NOMO-1 treated with DMSO at 0.1 percent for 48 hours (cell line): ENCODE measurements at regions not wholly inside any gene's neighbourhood (a gene's known extent, or its start where the extent isn't known, plus 50 kb on each side); places are given as distances from the start of the nearest gene placed in this dataset.

ENCODE experiments used
- DNase-seq: peaks from one replicate; lab custom pipeline; 2025; ENCODE audit not compliant: unreplicated experiment; lab: John Stamatoyannopoulos, UW

DNA sequence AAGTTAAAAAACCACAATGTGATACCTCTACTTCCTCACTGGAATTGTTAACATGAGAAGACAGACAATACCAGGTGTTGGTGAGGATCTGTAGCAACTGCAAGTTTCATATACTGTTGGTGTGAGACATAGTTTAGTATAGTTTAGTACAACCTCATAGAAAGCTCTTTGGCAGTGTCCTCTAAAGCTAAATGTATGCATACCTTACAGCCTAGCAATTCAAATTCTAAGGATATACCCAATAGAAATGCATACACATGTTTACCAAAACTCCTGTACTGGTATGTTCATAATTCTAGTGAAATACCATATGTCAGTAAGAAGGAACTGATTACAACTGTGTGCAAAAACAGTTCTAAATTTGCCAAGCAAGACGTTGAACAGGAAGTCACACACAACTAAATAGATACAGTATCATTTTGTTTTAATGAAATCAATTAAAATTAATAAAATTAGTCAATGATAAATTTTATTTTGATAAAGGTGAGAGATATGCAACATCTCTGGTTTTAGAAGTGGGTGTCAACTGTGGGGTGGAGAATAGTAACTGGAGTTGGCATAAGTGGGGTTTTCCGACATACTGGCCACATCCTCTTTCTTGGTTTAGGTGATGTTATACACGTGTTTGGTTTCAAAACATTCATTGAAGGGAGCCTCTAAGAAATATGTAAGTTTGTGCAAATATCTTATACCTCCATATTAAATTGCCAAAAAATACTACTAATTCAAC lies 450.7 kb downstream of the PTPRC start:
- DNase-seq: peak; percentile 83

DNA sequence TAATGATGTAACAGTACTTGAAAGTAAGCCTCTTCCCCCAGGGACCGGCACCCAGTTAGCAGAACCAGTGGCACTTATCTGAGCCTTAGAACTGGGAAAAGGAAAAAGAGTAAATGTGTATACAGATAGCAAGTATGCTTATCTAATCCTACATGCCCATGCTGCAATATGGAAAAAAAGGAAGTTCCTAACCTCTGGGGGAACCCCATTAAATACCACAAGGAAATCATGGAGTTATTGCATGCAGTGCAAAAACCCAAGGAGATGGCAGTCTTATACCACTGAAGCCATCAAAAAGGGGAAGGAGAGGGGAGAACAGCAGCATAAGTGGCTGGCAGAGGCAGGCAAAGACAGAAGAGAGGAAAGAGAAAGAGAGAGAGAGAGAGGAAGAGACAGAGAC lies 456.8 kb downstream of the PTPRC start:
- peak; percentile 50 for DNase-seq

DNA sequence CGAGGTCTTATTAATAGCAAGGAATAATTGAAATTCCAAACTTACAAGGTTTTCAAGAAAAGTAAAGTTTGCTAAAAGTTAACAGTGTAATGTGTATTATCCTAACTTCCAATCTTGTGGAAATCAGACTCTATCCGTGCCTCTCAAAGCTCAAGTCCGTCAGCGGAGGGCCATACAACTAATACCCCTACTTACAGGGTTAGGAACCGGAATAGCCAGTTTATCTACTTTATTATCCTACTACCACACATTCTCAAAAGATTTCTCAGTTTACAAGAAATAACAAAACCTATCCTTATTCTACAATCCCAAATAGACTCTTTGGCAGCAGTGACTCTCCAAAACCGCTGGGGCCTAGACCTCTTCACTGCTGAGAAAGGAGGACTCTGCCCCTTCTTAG lies 457.8 kb downstream of the PTPRC start:
- DNase-seq: no peak

DNA sequence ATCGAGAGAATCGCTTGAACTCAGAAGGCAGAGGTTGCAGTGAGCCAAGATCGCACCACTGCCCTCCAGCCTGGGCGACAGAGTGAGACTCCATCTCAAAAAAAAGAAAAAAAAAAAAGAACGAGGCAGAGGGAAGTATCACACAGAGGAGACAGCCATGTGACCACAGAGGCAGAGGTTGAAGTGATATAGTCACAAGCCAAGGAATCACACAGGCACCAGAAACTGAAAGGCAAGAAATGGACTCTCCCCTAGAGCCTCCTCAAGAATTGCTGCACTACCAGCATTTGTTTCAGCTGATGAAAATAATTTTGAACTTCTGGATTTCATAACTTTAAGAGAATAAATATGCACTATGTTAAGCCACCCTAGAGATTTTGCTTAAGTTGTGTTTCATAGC lies 459.6 kb downstream of the PTPRC start:
- DNase-seq: no peak

DNA sequence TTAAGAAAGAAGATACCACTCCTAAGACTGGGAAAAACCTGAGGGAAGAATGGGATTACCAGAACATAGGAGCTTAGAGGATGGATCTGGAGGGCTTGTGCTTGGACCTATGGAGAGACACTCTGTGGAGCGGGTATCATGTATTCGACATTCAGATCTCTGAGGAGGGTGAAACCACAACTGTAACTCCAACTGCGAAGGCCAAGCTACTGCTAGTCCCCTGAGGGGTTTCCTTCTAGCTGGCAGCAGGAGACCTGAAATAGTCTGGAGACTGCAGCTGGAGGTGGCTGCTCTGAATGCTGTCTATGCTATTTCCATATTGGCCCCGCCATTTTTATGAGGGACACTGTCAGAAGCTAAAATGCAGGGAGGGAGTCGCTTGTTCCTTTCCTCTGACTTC lies 462.3 kb downstream of the PTPRC start:
- no peak for DNase-seq

DNA sequence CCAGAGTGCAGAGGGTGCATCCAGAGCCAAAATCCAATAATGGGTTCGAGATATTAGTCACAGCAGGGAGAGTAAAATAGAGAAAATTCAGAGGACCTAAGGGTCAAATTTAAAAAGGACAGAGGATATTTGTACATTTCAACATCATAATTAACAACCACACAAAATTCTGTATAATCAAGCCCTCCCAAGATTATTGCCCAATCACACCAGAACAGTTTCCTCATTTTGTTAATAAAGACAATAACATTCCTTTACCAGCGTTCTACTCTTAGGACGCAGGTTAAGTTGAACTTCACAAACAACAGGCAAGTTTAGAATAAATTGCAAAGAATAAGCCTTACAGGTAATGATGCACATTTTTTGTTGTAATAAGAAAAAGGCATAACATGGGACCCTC lies 462.8 kb downstream of the PTPRC start:
- peak; percentile 31 for DNase-seq

DNA sequence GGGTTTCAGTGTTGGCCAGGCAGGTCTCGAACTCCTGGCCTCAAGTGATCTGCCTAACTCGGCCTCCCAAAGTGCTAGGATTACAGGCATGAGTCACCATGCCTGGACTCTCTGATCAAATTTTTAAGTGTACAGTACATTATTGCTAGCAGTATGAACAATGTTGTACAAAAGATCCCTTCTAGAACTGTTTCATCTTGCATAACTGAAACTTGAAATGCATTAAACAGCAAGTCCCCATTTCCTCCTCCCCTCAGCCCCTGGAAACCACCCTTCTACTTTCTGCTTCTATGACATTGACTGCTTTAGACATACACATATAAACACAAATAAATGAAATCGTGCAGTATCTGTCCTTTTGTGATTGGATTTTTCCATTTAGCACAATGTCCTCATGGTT lies 463.4 kb downstream of the PTPRC start:
- no peak for DNase-seq

DNA sequence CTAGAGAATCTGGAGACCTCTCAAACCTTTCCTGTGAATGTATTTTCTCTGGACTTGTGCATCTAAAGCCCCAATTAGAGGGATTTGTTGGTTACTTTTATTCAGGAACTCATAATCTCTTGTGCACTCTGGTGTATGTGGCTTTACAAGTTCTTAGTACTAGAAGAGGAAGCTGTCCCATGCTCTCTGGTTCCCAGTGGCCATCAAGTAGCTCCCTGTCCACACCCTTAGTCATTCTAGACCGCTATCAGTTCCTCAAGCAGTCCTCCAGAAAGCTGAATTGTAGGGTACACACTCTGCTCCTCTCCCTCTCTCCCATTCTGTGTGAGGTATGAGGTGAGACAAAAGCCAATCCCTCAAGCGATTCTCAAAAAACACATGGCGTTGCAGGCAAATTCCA lies 470.3 kb downstream of the PTPRC start:
- DNase-seq: no peak

DNA sequence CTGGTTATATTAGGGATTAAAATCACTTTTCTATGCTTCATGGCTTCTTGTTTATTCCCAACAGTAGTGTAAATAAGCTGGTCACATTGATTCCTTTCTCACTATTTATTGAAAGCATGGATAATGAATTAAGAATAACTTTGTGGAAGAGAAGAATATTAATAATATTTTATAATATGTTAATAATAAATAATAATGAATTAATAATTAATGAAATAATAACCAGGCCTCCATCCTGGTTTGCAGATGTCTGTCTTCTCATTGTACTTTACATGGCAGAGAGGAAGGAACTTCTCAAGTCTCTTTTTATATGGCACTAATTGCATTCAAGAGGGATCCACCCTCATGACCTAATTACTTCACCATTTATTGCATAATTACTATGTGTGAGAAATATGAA lies 473.5 kb downstream of the PTPRC start:
- no peak for DNase-seq

DNA sequence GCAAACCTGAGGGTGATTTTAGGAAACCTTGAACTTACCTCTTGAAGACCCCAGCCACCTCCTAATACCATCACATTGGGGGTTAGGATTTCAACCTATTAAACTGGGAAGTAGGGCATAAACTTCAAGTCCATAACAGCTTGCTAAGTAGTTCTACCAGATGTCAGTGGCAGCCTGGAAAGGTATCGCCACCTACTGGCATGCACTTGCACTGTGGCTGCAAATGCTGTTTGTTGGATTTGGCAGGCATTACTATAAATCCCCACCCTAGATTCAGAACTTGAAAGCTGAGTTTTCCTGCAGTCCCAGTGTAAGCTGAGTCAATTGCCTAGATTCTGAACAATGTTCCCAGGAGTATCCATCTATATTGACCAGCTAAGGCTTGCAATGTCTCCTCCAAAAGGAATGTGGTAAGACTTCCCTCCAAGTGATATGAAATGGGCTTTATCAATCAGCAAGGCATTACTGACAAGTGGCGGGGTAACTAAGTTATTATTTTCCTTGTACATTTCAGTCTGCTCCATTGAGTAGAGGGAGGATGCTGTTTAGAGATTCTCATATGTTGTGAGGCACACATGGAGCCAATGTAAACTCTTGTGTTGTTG lies 474.5 kb downstream of the PTPRC start:
- peak; percentile 31 for DNase-seq

DNA sequence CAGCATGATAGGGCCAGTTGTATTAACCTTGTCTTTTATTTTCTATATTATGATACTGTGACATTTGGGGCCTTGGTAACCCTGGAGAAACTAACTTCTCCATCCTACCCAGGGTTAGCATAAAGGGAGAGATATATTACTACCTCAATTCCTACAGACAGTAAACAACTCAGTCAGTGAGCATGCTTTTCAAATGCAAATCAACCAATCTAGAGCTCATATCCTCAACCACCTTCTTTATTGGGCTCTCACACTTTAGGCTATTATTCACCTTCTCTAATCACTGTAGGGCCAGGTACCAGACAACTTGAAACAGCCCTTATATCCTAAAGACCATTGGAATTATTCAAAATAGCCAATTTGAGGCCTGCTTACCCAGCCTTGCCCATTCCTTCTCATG lies 477.6 kb downstream of the PTPRC start:
- no peak for DNase-seq

DNA sequence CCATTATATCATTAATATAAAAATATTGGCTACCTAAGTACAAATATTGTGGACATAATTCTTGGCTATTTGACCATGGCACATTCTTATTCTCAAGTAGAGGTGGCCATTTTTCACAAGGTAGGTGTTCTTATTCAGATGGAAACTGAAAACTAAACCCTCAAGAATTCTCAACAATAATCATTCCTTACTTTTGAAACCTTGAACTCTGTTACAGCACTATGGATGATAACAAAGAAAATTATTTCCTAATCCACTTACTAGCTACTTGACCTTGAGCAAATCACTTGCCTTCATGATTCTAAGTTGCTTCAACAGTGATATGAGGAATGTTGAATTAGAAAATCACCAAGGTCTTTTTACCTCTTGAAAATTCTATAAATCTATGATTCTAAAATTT lies 482.2 kb downstream of the PTPRC start:
- DNase-seq: no peak

DNA sequence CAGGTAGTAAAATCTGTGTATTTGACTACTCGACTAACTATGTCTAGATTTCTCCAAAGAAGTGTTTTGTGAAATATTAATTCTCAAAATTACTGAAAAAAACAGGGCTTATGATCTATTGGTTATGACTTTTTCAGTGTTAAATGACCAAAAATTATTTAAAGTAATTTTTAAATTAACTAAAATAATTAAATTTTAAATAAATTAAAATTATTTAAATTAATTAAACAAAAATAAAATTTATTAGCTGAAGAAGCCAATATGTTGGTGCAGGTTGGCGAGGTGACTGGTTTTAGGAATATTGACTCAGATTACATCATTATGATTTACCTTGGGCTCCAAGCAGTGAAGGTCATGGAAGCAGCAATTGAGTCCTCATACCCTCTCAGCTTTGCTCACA lies 483.2 kb downstream of the PTPRC start:
- no peak for DNase-seq

DNA sequence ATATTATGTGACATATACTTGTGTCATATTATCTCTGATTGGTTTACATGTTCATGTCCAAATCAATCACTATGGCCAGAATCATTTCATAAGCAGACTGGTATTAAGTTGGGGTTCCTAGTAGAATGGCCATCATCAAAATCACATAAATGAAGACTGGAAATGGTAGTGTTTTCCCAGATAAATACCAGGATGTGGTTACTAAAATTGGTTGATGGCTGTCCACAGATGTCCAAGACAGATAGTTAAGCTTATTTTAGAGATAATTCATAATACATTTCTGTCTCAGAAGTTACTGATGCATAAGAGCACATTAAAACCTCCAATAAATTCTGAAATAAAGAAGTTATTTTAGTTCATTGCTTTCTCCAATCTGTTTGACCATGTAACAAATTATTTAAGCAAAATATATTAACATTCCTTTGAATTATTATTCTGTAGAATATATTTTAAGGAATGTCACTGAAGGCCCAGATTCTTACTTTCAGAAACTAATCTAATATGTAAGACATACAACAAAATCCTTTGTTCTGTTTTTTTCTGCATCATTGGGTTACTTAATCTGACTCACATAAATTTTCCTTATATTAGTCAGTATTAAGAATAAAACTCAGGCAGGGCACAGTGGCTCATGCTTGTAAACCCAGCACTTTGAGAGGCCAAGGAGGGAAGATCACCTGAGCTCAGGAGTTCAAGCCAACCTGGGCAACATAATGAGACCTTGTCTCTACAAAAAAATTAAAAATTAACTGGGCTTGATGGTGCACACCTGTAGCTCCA lies 483.9 kb downstream of the PTPRC start:
- DNase-seq: no peak

DNA sequence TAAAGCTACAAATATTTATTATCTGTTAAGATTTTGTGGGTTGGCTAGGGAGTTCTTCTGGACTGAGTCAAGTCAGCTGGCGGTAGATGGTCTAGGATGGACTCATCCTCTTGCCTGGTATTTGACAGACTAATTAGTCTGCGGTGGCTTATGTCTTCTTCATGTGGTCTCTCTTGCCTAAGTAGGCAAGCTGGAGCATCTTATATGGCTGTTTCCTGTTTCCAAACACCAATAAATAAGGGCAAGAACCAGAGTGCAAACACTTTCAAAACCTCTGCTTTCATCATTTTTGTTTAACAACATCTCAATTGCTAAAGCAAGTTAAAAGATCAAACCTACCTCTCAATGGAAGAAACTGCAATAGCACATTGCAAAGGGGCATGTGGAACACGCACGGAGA lies 484.8 kb downstream of the PTPRC start:
- peak; percentile 98 for DNase-seq

DNA sequence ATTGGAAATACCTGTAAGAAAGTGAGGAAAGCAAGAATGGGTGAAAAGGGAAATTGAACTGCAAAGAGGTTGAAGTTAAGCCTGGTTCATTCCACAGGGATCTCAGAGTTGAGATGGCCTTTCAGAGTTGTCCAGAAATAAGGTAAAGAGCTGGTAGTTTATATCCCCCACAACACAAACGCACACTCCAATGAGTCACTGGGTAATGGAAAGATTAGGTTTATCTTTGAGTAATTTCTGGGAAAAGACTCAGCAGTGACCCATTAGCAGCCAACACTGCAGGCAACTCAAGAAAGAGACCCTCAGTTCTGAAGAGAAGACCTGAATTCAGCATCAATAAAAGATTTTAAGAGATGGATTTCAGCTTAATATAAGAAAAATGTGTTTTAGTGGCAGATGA lies 485.5 kb downstream of the PTPRC start:
- no peak for DNase-seq

DNA sequence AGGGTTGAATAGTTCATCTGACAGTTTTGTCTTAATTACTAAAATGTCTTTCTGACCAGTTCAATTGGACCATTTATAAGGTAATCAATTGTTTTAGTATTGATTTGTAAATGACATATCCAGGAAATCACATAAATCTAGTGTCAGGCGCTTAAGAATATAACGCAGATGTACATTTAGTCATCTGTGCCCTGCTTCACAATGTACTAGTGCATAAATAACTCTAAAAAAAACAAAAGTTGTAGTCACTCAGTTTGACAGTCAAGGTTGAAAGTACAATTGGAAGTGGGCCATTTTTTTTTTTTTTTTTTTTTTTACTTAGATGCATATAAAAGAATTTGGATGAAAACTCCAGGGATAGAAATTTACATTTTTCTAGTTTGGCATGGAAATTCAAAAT lies 490.4 kb downstream of the PTPRC start:
- DNase-seq: no peak

DNA sequence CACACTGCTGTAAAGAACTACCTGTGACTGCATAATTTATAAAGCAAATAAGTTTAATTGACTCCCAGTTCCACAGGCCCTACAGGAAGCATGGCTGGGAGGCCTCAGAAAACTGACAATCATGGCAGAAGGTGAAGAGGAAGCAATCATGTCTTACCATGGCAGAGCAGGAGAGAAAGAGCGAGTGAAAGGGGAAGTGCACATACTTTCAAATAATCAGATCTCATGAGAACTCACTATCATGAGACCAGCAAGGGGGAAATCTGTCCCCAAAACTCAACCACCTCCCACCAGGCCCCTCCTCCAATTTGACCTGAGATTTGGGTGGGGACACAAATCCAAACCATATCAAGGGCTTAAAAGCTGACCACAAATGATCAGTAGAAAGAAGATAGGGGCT lies 493.2 kb downstream of the PTPRC start:
- peak; percentile 59 for DNase-seq

DNA sequence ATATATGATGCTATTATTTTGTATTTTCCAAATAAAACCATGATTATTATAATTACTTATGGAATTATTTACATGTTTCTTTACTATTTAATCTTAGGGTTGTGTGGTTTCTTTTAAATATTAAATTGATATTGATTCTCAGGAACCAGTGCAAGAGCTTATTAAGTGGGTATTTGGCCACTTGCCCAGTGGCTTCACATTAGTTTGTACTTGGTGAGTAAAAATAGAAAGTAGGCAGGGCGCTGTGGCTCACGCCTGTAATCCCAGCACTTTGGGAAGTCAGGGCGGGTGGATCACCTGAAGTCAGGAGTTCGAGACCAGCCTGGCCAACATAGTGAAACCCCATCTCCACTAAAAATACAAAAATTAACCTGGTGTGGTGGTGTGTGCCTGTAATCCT lies 497.1 kb downstream of the PTPRC start:
- DNase-seq: no peak

DNA sequence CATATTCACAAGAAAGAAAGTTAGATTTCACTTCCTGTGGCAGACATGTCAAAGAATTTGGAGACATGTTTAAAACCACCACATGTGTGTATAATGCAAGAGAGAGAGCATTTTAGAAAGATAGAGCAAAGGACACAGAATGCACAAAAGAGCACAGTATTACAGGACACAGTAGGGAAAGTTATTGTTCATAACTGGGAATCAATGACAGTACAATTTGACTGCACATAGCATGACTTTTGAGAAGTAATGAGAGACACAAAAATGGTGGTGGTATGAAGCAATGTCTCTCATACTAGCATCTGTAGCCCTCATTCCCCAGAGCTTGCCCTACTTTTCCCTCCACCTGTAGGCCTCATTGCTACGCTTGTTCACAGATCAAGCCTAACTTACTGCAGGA lies 499.2 kb downstream of the PTPRC start:
- no peak for DNase-seq

DNA sequence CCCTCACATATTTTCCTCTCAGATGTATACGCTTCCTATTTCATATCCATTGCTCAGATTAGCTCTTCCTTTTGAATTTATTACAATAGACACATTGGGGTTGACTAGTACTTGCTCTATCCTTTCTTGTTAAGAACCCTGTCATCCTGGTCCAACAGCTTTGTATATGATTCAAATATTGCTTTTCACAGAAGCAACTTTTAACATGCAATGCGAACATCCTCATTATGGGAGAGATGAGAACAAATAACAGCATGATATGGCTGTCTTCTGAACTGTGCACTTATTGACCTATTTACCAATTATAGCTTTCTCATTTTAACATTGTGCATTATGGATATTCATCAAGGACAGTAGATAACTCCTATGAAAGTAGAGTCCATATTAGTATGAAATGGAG lies 510.8 kb downstream of the PTPRC start:
- no peak for DNase-seq

DNA sequence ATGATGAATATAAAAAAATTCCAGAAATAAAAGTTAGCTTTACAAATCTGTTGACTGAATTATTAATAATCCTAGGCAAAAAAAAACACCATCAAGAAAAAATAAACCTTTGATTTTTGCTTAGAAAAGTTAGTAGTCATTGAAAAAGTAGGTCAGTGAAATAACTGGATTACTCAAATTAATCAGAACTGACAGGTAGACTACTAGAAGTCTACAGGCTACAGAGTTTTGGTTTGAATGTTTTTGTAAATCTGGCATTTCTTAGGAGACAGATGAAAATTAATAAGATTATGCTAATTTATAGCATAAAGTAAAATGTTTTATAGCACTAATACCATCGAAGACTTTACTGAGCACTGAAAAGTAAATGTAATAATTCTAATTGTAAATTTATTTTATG lies 511.9 kb downstream of the PTPRC start:
- no peak for DNase-seq
